Mesendoderm (in vitro differentiated cells): ENCODE measurements at regions not wholly inside any gene's neighbourhood (a gene's known extent, or its start where the extent isn't known, plus 50 kb on each side); places are given as distances from the start of the nearest gene placed in this dataset.

ENCODE experiments used
- DNase-seq: peaks from one replicate; pipeline ENCODE4 v3.0.0; 2013
- H2AK5ac ChIP-seq: 2 replicates; pipeline ENCODE4 v1.6.1; 2013; ENCODE audit warnings: low read length, inconsistent platforms
- H2BK120ac ChIP-seq: 2 replicates; pipeline ENCODE4 v1.6.1; 2013; ENCODE audit warnings: low read depth, mild to moderate bottlenecking, low read length, moderate library complexity, mixed read lengths
- H2BK15ac ChIP-seq: replicated peaks from 2 replicates; pipeline ENCODE4 v1.6.1; 2013; ENCODE audit warnings: low read depth, mild to moderate bottlenecking, moderate library complexity
- H2BK5ac ChIP-seq: 2 replicates; pipeline ENCODE4 v1.6.1; 2013; ENCODE audit warnings: low read length, inconsistent platforms
- H3K18ac ChIP-seq: 2 replicates; pipeline ENCODE4 v1.6.1; 2013; ENCODE audit warnings: mild to moderate bottlenecking, low read length, mixed read lengths
- H3K23ac ChIP-seq: one replicate; pipeline ENCODE4 v1.6.1; 2013; ENCODE audit warnings: low read length
- H3K27ac ChIP-seq: 2 replicates; pipeline ENCODE4 v1.5.1; 2013; ENCODE audit warnings: low read depth, mild to moderate bottlenecking, inconsistent platforms, low read length, moderate library complexity
- H3K27me3 ChIP-seq: 2 replicates; pipeline ENCODE4 v1.6.1; 2013; ENCODE audit warnings: low read length, control low read depth, mild to moderate bottlenecking, inconsistent platforms; ENCODE audit not compliant: insufficient read depth, poor library complexity
- H3K36me3 ChIP-seq: 2 replicates; pipeline ENCODE4 v1.6.1; 2013; ENCODE audit warnings: low read length, inconsistent platforms; ENCODE audit not compliant: control insufficient read depth, insufficient read depth
- H3K4ac ChIP-seq: one replicate; pipeline ENCODE4 v1.6.1; 2013; ENCODE audit warnings: low read depth, mild to moderate bottlenecking, low read length, moderate library complexity
- H3K4me1 ChIP-seq: 2 replicates; pipeline ENCODE4 v1.6.1; 2013; ENCODE audit warnings: low read depth, low read length, inconsistent platforms; ENCODE audit not compliant: control insufficient read depth
- H3K4me2 ChIP-seq: 2 replicates; pipeline ENCODE4 v1.6.1; 2013; ENCODE audit warnings: low read length
- H3K4me3 ChIP-seq: 2 replicates; pipeline ENCODE4 v1.5.1; 2013; ENCODE audit warnings: mild to moderate bottlenecking, low read length
- H3K56ac ChIP-seq: one replicate; pipeline ENCODE4 v1.6.1; 2013; ENCODE audit warnings: low read length
- H3K79me1 ChIP-seq: 2 replicates; pipeline ENCODE4 v1.6.1; 2013; ENCODE audit warnings: low read length, inconsistent platforms
- H3K79me2 ChIP-seq: 2 replicates; pipeline ENCODE4 v1.6.1; 2013; ENCODE audit warnings: mild to moderate bottlenecking, low read length; ENCODE audit not compliant: control insufficient read depth, insufficient read depth
- H3K9ac ChIP-seq: 2 replicates; pipeline ENCODE4 v1.6.1; 2013; ENCODE audit warnings: low read length, inconsistent platforms
- H4K5ac ChIP-seq: one replicate; pipeline ENCODE4 v1.6.1; 2013; ENCODE audit warnings: low read length
- H4K8ac ChIP-seq: one replicate; pipeline ENCODE4 v1.6.1; 2013; ENCODE audit warnings: low read depth, mild to moderate bottlenecking, control low read depth, low read length, moderate library complexity
- WGBS: extraction: QIAGEN DNeasy Blood & Tissue Kit; methylation state at CpG from one replicate; pipeline ENCODE4 v1.1.7; 2013; ENCODE audit warnings: low lambda C conversion rate, missing lambda C conversion rate; ENCODE audit not compliant: insufficient coverage; ENCODE audit errors: extremely low coverage; 5-methylcytosine and 5-hydroxymethylcytosine counted together

DNA sequence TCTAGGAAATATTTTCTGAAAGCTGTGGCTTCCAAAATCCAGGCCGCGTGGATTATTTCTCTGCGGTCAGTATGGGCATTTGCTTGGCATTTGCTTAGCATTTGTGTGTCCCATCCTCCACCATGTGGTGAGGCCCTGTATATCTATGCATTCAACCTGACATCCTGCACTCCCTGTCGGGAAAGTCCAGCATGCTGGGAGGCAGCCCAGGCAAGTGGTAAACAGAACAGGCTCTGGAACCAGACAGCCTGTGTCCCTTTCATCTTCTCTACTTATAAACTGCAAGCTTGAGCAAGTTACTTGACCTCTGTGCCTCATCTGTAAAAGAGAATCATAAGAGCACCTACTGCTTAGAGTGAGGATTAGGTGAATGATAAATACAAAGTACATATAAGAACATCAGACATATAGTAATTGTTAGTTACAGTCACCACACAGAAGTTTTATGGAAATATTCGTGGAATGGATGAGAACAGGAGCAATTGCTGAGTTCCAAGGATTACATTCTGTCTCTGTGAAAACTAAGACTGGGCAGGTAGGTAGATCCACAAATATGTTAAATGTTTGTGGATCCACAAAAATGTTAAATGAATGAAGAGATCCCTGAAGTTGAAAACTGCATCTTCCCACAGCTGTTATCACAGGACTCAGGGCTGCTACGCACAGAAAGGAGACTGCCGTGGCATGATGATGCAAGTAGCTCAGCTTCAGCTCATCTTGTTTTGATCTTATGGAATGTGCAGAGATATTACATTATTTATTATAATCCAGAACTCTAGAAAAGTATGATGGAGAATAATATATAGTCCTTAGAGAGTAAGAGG is 317.0 kb upstream of the MMADHC start:
- no peak overlapping the region for H2AK5ac ChIP-seq
- H3K18ac ChIP-seq: no peak overlapping the region
- no peak overlapping the region for H3K23ac ChIP-seq
- H3K79me2 ChIP-seq: no peaks in the 10 kb centered on the region
- no peaks in the 10 kb centered on the region for H3K4me1 ChIP-seq
- H4K8ac ChIP-seq: no peak overlapping the region
- no CpG with 5 or more reads among the region's 7 CpGs for WGBS
- no peaks in the 10 kb centered on the region for H3K79me1 ChIP-seq
- no peak overlapping the region for H2BK120ac ChIP-seq
- no peaks in the 10 kb centered on the region for H3K27me3 ChIP-seq
- H2BK5ac ChIP-seq: no peak overlapping the region
- no peak overlapping the region for H3K9ac ChIP-seq
- H2BK15ac ChIP-seq: no peak overlapping the region
- no peak overlapping the region for H3K56ac ChIP-seq
- DNase-seq: peak; percentile 40
- H4K5ac ChIP-seq: no peak overlapping the region
- H3K36me3 ChIP-seq: no peaks in the 10 kb centered on the region
- H3K4ac ChIP-seq: no peak overlapping the region
- no peak overlapping the region for H3K4me3 ChIP-seq
- H3K4me2 ChIP-seq: no peak overlapping the region
- H3K27ac ChIP-seq: no peak overlapping the region

DNA sequence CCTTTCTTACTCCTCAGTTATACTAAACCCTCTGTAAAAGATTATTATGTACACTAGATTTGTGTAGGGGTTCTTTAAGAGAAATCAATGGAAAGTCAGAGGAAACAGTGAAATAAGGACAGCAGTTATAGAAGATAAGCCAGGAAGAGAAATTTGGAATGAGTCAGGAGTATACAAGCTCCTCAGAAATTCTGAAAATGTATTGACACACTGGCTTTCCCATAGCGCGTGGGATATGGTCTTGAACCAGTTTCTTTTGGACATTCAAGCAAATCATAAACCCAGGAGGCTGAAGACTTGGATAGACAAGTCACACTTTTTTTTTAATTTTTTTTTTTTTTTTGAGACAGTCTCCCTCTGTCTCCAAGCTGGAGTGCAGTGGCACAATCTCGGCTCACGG is 316.1 kb upstream of the MMADHC start:
- Histone ChIP-seq H3K79me1 (no peaks in the 10 kb centered on the region), H2AK5ac (no peak overlapping the region), H2BK15ac (no peak overlapping the region), H3K27me3 (no peaks in the 10 kb centered on the region), H3K4ac (no peak overlapping the region), H3K9ac (no peak overlapping the region), H3K4me3 (no peak overlapping the region), H3K79me2 (no peaks in the 10 kb centered on the region), H3K23ac (no peak overlapping the region), H4K8ac (no peak overlapping the region), H3K56ac (no peak overlapping the region), H3K18ac (no peak overlapping the region), H3K36me3 (no peaks in the 10 kb centered on the region), H2BK5ac (no peak overlapping the region), H3K4me1 (no peaks in the 10 kb centered on the region), H3K4me2 (no peak overlapping the region), H3K27ac (no peak overlapping the region), H2BK120ac (no peak overlapping the region), H4K5ac (no peak overlapping the region)
- WGBS: no CpG with 5 or more reads among the region's 4 CpGs
- DNase-seq: no peak

DNA sequence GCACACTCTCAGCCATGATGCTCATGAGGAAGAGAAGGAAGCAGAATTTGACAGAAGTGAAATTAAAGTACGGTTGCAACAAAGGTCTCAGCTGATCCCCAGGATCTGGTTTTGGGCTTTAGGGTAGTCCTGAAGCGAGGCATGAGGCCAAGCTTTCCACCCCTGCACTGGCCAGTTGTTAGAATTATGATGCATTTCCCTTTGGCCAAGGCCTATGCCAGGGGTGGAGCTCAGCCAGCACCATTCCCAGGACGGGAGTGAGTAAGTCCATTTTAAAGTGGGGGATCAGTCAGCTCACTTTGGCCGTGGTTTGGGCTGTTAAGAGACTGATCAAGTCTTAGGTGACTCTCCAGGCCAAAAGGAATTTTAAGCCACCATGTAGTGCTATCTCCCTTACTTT is 314.5 kb upstream of the MMADHC start:
- Histone ChIP-seq H4K5ac (no peak overlapping the region), H2BK5ac (no peak overlapping the region), H2AK5ac (no peak overlapping the region), H3K9ac (no peak overlapping the region), H4K8ac (no peak overlapping the region), H3K36me3 (no peaks in the 10 kb centered on the region), H3K4me1 (peaks cover 2% of the 10 kb centered on the region), H3K56ac (no peak overlapping the region), H3K27me3 (no peaks in the 10 kb centered on the region), H3K4me3 (no peak overlapping the region), H3K4ac (no peak overlapping the region), H3K4me2 (no peak overlapping the region), H2BK120ac (no peak overlapping the region), H3K27ac (no peak overlapping the region), H3K79me1 (no peaks in the 10 kb centered on the region), H3K23ac (no peak overlapping the region), H2BK15ac (no peak overlapping the region), H3K79me2 (no peaks in the 10 kb centered on the region), H3K18ac (no peak overlapping the region)
- WGBS: no CpG with 5 or more reads among the region's 4 CpGs
- no peak for DNase-seq

DNA sequence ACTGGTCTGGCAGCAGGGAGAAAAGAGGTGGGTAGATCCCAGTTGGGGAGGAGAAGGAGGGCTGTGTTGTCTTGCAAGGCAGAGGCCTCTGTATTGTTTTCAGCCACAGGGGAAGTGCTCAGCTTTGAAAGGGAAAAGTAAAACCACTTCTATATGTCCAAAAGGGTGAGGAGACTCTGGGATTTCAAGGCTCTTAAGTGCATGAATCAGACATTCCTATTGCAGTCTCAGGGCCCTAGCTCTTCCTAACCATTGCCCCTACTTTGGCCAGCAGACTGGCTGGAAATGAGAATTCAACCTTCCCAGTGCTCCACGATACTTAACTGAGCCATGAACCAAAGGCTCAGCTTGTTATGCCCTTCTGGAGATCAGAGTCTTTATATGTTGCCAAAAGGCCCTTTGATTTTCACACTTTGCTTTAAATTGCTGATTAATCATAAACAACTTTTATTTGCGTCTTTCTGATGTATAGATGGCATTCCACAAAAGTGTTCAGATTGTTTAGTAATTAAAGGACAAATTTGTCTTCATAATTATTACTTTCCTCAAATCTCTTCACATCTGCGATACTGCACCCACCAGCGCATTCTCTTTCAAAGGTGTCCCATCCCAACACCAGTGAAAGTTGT is 313.8 kb upstream of the MMADHC start:
- no peaks in the 10 kb centered on the region for H3K79me2 ChIP-seq
- WGBS: no CpG with 5 or more reads among the region's 4 CpGs
- H3K79me1 ChIP-seq: no peaks in the 10 kb centered on the region
- H4K8ac ChIP-seq: no peak overlapping the region
- H3K27ac ChIP-seq: no peak overlapping the region
- no peak overlapping the region for H4K5ac ChIP-seq
- no peak overlapping the region for H3K23ac ChIP-seq
- H3K4me1 ChIP-seq: peaks cover 2% of the 10 kb centered on the region
- H3K36me3 ChIP-seq: no peaks in the 10 kb centered on the region
- H3K4ac ChIP-seq: no peak overlapping the region
- no peak overlapping the region for H3K4me2 ChIP-seq
- no peak overlapping the region for H3K18ac ChIP-seq
- H3K56ac ChIP-seq: no peak overlapping the region
- H2AK5ac ChIP-seq: no peak overlapping the region
- no peak overlapping the region for H2BK120ac ChIP-seq
- no peak overlapping the region for H3K4me3 ChIP-seq
- no peak for DNase-seq
- H2BK5ac ChIP-seq: no peak overlapping the region
- no peak overlapping the region for H3K9ac ChIP-seq
- H3K27me3 ChIP-seq: no peaks in the 10 kb centered on the region
- no peak overlapping the region for H2BK15ac ChIP-seq

DNA sequence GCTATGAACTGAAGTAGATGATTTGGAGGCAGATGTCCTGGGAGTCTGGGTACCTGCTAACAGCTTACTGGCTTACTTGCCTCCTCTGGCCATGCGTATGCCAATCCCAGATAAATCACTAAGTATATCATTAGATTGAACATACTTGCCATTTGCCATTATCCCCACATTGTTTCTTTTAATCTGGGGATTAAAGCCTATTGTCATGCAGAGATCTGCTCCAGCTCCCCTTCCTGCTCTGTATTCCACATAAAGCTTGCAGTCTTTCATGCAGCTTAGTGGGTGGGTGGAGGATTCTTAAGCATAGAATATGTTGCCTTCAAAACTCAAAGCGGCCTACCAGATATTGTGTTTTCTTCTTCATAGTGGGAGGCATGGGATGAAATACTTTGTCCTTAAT is 311.8 kb upstream of the MMADHC start:
- Histone ChIP-seq H3K4me3 (no peak overlapping the region), H4K8ac (no peak overlapping the region), H3K56ac (no peak overlapping the region), H4K5ac (no peak overlapping the region), H3K27ac (no peak overlapping the region), H2BK120ac (no peak overlapping the region), H3K23ac (no peak overlapping the region), H3K4ac (no peak overlapping the region), H2BK15ac (no peak overlapping the region), H3K79me1 (no peaks in the 10 kb centered on the region), H2AK5ac (no peak overlapping the region), H3K27me3 (no peaks in the 10 kb centered on the region), H2BK5ac (no peak overlapping the region), H3K18ac (no peak overlapping the region), H3K4me1 (peaks cover 2% of the 10 kb centered on the region), H3K79me2 (no peaks in the 10 kb centered on the region), H3K4me2 (no peak overlapping the region), H3K9ac (no peak overlapping the region), H3K36me3 (no peaks in the 10 kb centered on the region)
- peak; percentile 58 for DNase-seq
- no CpG with 5 or more reads among the region's 2 CpGs for WGBS
